HK-2 (cell line): ENCODE measurements at regions not wholly inside any gene's neighbourhood (a gene's known extent, or its start where the extent isn't known, plus 50 kb on each side); places are given as distances from the start of the nearest gene placed in this dataset.

ENCODE experiments used
- DNase-seq: peaks from one replicate; pipeline ENCODE4 v3.0.0-alpha.2; 2018; ENCODE audit not compliant: unreplicated experiment

DNA sequence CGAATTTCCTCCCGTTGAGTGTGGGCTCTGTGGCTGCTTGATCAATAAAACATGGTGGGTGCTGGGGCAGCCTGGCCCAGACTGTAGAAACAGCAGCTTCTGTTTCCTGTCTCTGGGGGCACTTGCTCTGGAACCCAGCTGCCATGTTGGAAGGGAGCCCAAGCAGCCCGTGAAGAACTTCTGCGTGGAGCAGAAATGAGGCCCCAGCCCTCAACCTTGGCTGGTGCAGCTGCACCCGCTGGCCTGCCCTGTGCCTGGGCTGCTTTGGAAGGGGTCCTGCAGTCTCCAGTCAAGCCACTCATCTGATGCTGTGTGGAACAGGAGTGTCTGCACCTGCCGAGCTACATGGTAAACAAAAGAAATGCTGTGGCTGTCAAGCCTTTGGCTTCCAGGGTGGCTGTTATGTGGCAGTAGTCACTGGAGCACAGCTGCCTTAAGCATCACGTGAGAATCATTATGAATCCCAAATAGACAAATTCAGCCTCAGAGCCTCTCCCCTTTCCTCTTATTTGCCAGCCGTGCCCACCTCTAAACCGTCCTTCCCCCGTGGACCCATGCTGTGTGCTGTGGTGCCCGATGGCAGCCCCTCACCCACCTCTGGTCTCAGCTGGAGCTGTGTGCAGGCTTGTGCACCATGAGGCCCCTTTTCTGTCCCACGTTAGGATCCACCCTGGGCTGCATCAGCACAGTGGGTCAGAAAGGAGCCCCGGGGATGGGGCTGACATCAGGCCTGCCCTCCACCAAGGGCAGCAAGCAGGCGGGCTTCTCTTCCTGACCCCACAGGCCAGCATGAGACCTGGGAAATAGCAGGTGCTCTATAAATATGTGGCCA is 134.0 kb upstream of the HDAC4 start:
- DNase-seq: no peak

DNA sequence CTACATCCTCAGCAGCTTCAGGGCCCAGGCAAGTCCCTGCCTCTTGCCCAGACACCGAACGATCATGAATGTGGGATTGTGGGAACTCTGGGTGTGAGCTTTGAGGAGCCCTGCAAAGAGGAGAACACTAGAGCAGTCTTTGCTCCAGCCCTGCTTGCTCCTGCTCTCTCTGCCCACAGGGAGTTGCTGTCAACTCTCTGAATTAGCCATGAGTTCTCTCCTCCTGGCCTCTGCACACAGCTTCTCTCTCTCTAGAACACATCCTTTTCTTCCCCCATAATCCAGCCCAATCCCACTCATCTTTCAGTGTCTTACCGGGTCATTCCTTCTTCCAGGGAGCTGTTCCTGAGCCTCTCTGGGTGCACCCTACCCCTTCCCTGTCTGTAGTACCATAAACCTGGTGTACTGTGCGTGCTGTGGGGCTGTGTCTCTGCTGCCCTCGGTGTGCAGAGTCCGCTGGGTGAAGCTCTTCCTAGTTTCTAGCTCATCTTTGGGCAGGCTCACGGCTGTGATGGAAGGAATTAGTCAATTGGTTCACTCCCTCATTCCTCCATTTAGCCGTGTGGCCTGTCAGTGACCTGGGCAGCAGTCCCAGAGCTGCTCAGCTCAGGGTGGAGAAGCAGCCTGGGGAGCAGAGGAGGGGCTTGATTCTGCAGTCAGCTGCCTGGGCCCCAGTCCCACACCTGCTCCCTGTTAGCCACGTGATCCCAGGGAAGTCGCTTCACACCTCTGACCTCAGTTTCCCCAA is 132.9 kb upstream of the HDAC4 start:
- DNase-seq: no peak

DNA sequence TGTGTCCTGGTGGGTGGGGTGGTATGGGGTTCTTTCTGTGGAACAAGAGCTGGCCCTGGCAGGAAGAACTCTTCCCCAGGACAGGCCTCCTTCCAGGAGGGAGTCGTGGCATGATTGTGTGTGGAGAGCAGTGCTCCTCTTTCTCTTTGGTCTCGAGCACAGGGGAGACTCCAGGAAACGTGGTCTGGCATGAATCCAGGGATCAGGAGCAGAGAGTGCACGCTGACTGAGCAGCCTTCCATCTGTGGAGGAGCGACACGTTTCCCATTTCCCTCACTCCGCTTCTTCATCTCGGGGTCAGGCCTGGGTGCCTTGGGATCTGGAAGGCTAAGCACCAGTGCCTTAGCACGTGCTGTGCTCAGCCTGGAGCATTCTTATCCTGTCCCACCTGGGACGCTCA is 132.0 kb upstream of the HDAC4 start:
- peak; percentile 41 for DNase-seq

DNA sequence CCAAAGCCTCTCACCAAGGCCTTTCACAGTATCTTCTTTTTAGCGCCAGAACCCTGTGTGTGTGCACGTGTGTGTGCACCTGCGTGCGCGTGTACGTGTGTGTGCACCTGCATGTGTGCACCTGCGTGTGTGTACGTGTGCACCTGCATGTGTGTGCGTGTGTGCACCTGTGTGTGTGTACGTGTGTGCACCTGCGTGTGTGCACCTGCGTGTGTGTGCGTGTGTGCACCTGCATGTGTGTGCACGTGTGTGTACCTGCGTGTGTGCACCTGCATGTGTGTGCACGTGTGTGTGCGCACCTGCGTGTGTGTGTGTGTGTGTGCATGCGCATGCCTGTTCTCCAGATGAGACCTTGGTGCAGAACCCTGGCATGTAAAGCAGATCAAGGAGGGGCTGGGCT is 131.4 kb upstream of the HDAC4 start:
- no peak for DNase-seq

DNA sequence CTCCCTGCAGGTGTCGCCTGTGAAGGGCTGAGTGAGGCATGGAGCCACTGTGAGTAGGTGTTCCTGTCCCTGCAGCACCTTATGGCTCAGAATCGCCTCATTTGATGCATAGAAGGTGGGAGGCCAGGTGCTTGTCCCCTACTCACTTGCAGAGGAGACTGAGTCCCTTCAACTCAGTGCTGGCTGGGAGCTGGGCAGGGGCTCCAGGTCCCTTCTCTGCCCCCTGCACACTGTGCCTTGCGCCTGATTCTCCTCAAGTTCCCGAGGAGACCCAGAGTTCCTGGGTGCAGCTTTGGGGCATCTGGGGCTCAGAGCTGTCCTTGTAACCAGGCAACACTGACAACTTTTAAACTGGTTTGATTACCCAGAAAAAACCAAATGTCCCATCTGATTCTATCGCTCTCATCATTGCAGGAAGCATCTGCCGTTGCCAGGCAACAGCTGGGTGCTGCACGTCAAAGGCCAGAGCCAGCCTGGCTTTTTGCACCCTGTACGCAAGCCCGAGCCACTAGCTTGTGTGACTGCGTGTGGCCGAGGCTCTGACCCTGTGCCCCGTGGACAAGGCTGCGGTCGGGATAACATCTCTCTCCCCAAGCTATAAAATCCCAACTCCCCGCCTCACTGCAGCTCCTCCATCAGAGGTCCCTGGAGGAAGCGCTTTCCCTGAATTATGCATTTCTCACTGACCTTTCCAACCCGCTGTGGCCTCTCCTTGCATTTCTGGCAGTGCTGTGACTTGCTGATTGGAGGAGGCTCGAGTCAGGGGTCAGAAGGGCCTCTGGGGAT is 130.8 kb upstream of the HDAC4 start:
- DNase-seq: no peak

DNA sequence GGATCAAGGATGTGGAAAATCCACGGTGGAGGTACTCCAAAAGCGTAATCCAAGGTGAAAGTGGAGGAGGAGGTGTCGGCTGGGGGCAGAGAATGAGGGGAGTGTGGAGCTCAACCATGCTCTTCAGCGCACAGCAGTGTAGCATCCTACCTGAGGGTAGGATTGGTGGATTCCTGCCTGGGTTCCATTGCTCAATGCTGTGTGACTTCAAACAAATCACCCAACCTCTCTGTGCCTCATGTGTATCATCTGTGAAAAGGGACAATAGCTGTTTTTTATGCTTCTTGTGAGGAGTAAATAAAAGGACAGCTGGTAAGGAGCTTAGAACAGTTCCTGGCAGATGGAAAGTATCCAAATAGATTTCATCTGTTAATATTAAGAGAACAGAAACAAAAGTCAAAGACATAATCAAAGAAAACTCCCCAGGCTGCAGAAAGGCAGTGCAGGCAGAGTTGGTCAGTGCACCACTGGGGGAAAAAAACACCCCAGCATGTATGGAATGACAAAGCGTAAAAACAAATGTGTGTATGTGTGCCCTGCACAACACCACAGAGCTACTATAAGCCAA is 130.0 kb upstream of the HDAC4 start:
- DNase-seq: no peak

DNA sequence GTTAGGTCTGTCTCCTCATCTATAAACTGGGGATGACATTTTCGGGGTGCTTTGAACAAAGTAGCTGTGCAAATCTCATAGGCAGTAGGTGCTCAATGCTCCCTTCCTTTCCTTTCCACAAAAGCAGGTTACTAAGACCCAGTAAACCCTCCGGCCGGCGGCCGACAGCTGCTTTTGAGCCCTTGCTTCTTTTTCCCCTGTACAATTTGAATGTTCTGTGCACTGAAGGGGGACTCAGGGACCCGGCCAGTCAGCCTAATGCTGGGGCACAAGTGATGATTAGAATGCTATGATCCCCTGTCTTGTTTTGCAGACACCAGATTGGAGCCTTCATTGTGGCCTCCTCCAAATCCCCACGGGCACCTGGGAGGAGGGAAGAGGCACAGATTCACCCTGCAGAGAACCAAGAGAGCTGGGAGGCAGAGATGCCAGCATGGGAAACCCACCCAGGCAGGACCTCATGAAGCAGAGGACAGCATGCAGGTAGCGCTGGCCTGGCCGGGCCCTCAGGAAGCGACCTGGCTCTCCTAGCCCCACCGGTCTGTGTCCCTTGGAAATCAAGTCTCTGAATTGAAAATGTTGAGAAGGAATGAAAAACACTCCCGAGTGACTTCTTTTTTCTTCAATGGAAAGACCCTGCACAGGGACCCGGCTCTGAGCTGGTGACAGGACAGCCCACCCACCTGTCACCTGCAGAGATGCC is 128.6 kb upstream of the HDAC4 start:
- no peak for DNase-seq

DNA sequence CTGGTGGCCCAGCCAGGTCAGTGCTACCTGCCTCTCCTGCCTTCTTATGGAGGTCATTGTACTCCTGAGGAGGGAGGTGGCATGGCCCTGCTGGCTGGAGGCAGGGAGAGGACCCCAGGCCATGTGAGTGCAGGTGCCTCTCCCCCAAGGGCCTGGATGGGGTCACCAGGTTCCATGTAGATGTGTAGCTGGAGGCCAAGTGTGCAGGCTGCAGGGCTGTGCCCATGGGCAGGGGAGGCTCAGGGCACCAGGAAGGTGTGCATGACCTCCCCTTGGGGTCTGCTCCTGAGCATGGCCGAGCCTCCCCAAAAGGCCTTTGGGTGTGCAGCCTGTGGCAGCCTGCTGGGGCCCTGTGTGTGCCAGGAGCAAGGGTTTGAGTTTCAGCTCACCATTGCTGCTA is 128.1 kb upstream of the HDAC4 start:
- DNase-seq: no peak

DNA sequence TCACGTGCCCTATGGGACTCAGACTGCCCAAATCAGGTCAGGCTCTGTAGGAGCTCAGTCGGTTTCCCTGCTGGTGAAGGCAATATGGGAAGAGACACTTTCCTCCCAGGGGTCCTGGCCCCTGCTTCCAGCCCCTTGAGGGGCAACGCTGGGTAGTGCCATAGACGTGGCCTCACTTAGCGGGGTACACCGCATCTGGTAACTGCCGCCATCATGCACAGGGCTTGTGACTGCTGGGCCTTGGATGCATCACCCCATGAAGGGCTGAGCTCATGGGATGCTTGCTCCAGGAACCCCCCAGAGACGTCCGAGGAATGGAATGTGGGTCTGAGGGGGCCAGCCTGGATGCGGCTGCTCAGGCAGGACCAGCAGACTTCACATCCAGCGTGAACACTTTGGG is 127.3 kb upstream of the HDAC4 start:
- DNase-seq: no peak

DNA sequence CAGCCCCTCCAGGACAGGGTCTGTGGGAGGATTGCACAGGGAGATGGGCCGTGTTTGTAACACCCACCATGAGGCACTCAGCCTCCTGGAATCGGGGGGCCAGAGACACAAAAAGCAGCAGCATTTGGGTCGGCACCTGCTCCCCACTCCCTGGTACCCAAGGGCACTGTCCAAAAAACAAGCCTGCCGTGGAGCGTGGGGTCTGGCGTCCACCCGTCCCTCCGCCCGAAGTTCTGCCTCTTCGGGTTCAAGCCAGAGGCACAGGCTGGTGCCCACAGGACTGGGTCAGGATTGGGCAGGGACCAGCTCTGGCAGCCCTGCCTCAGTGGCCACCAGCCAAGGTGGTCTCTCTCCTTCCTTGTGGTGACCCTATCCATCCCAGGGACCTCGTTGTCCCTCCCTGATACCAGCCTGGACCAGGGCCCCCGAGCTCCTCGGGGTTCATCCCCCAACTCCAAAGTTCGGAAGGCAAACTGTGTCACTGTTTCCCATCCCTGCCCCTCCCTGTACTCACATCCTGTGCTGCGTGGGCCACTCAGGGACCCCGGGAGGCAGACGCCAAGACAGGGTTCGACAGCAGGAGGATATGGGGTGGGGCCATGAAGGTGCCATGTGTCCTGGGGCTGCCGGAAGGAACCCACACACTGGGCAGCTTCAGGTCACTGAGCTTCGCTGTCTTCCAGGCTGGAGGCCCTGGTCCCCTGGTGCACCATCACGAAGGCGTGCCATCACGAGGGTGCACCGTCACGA is 126.0 kb upstream of the HDAC4 start:
- no peak for DNase-seq

DNA sequence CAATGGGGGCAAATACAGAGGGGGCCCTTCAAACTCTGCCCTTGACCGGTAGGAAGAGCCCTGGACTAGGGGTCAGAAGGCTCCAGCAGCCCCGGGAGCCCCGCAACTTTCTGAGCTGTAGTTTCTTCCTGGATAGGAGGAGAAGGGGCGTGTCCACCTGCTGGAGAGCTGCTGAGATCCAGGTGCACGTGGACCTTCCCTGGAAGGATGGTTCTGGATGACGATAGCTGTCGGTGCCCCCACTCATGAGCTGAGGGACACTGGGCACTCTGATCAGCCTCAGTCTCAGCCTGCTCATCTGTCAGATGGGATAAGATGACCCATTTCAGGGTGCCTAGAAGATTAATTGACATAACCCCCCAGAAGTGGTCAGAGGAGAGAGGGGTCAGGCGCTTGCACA is 125.2 kb upstream of the HDAC4 start:
- DNase-seq: no peak

DNA sequence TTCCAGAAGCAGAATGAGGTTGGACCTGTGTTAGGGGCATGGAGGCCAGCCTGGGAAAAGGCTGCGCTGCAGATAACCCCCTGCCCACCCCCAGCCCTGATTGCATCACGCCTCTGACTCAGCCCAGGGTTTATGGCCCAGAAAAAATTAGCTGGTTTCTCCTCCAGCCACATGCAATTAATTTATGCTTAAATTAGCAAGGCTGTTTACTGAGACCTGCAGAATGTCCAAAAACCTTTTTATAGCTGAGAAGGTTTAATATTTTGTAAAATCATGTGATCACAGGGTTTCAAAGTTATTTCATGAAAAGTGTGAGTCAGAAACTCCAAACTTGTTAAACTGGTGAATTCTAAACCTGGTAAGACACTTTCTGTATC is 123.1 kb upstream of the HDAC4 start:
- no peak for DNase-seq

DNA sequence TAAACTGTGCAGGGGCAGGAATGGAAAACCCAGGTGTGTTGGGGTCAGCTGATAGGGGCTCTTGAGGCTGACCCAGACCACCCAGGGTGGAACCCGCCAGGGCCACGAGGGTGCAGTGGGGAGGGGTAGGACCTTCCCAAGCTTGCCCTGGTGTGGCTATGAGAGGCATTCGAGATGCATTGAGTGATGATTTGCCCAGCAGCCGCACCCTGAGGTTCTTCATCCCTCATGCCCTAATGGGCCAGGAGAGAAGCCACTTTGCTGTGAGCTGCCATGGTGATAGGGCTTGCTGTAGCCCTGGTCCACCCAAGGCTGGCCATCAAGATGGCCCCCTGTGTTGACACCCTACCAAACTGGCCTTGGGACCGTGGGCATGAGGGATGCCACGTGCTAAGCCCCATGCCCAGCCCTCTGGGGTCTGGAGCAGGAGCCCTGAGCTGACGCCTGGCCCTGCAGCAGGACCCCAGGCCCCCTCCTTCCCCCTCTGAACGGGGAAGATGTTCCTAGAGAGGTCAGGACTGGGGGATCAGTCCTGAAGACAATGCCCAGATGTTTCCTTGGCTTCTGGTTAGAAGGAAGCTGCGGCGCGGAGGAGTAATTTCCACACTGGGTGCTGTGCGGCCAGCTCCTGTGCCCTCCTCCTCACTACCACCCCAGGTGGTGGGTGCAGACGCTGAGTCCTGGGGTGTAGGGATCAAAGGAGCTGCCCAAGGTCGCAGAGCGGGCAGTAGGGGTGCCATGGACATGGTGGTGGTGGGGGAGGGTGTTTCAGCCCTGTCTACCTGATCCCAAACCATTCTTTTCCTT is 122.5 kb upstream of the HDAC4 start:
- DNase-seq: no peak

DNA sequence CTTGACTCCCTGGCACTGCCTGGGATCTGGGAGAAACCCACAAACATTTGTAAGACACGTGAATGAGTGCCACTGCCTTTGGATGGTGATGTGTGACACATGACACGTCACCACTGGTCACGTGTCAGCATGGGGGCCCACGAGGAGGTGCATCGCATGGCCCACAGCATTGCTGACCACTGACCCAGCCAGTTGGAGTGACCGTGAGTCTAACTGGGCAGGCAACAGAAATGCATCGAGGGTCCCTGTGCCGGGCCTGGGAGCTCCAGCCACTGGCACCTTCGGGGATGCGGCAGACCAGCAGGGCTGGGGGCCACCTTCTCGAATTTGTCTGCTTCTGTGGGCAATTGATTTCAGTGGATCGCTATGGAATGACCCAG is 121.9 kb upstream of the HDAC4 start:
- DNase-seq: no peak

DNA sequence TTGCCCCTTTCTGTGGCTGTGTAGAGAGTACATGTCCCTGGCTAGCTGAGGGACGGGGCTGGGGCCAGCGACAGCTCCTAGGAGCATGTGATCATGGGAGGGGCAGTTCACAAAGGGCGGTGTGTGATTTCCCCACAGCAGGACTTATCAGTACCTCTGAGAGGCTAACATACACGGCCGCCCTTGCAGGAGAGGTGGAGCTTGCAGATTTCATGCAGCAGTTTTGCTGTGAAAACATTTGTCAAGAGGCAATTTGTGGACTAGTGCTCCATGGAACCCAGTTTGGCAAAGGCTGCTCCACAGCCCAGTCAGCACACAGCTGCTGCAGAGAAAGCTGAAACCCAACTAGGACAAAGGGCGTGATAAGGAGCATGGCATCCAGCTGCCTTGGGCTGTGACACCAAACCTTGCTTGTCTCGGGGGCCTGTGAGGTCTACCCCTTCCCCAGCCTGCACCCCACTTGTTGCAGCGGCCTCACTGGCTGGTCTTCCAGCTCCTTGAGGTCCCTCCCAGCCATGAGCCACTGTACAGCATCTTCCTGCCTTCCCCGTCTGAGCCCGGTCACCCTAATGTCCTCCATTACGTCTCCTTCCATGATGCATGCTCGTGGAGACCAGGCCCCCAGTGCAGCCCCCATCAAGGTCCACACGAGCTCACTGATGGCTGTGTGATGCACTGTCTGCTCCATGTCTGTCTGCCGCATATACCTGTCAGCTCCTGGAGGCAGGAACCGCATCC is 121.4 kb upstream of the HDAC4 start:
- DNase-seq: no peak

DNA sequence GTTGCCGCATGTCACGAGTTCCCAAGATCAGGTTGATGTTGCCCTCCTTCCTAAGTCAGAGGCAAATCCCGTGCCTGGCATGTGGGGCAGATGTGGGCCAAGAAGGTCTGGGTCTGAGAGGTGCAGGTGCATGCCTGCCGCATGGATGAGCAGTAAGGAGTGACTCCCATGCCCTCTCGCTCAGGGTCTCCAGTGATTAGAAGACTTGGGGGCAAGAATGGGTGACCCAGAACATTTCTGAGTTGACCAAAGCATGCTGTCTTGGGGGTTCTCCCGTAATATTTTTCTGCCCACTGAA is 120.6 kb upstream of the HDAC4 start:
- no peak for DNase-seq

DNA sequence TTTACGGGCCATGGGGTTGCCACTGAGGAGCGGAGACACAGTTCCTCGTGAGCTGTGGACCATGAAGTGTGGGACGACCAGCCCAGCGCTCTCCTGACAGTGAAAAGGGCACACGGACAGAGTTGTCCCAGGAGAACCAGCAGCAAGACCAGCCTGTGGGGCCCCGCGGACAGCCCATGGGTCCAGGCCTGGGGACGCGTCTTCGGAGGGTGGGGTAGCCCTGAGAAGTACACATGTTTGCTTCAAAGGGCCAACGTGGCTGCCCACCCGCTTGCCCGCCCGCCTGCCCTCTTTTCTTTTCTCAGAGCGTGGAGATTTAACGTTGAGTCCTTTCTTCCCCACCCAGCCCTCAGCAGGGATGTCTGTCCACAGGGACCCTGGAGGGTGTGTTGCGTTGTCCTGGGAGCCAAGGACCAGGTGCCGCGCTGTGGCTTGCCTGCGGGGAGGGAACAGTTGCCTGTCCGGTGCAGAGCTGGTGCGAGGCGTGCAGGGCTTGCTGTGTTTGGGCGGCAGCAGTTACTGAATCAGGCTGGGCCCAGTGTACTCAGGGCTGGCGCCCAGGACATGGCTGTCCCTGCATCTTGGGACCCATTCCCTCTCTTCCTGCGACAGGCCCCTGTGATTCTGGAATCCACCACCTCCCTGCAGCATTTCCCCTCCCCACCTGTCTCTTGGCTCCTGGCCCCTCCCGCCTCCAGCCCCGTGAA is 120.1 kb upstream of the HDAC4 start:
- no peak for DNase-seq

DNA sequence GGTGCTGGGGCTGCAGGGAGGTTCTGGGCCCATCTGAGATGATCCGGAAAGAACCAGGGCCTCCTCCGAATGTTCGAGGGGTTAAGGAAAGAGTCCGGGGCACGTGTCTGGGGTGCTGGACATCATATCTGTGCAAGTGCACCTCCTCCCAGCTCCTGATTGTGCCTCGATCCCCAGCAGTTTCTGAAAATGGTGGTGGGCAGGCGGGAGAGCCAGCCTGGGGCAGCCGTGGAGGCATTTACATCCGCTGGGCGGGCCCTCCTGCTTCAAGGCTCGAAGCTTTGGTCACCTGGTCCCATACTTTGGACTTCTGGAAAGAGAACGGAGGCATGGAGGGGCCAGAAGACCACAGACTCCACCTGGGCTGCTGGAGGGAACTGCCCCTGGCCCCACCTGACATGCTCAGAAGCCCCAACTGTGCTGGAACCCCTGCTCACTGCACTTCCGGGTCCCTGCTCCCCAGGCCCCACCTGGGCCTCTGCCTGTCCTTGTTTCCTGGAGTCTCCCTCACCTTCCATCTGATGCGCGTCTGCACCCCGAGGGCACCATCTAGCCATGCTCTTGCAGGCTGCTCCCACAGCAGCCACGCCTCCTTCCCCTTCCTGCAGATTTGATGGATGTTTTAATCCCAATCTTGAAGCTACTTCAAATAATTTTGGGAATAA is 119.2 kb upstream of the HDAC4 start:
- DNase-seq: no peak
